GM19238 (cell line): ENCODE measurements at regions not wholly inside any gene's neighbourhood (a gene's known extent, or its start where the extent isn't known, plus 50 kb on each side); places are given as distances from the start of the nearest gene placed in this dataset.
"Not testable (repeated sequence)": the region's sequence is repeated elsewhere in the genome, so short reads cannot be mapped to it uniquely, and the experiment has no call there.

Source experiments
- DNase-seq: peaks from one replicate; pipeline ENCODE4 v3.0.0; 2011; ENCODE audit warnings: low spot score; ENCODE audit not compliant: insufficient read length

GRCh38 chr4:131419147-131419546, 1729.9 kb upstream of the PCDH10 start:
- no peak for DNase-seq

- DNase-seq = no peak
Measured at GRCh38 chr4:131426023-131426758, 1722.9 kb upstream of the PCDH10 start.

GRCh38 chr4:131427000-131427399, 1722.1 kb upstream of the PCDH10 start:
- no peak for DNase-seq

- DNase-seq = no peak
Measured at GRCh38 chr4:131430302-131430701, 1718.8 kb upstream of the PCDH10 start.

GRCh38 chr4:131441004-131441688, 1707.9 kb upstream of the PCDH10 start:
- DNase-seq = no peak

- no peak for DNase-seq
Measured at GRCh38 chr4:131447883-131448282, 1701.2 kb upstream of the PCDH10 start.

- no peak for DNase-seq
Measured at GRCh38 chr4:131450572-131451209, 1698.4 kb upstream of the PCDH10 start.

- no peak for DNase-seq
Measured at GRCh38 chr4:131459430-131460101, 1689.5 kb upstream of the PCDH10 start.

GRCh38 chr4:131470360-131470759, 1678.7 kb upstream of the PCDH10 start:
- no peak for DNase-seq

GRCh38 chr4:131488772-131489171, 1660.3 kb upstream of the PCDH10 start:
- no peak for DNase-seq

GRCh38 chr4:131496211-131496610, 1652.9 kb upstream of the PCDH10 start:
- not testable (repeated sequence) for DNase-seq

GRCh38 chr4:131499141-131499873, 1649.8 kb upstream of the PCDH10 start:
- DNase-seq = no peak

GRCh38 chr4:131509521-131509920, 1639.6 kb upstream of the PCDH10 start:
- DNase-seq = no peak

- DNase-seq = no peak
Measured at GRCh38 chr4:131526686-131527085, 1622.4 kb upstream of the PCDH10 start.

GRCh38 chr4:131531087-131531486, 1618.0 kb upstream of the PCDH10 start:
- no peak for DNase-seq

- DNase-seq = no peak
Measured at GRCh38 chr4:131534944-131535645, 1614.0 kb upstream of the PCDH10 start.

- DNase-seq = no peak
Measured at GRCh38 chr4:131540256-131540655, 1608.8 kb upstream of the PCDH10 start.

GRCh38 chr4:131547506-131547981, 1601.5 kb upstream of the PCDH10 start:
- DNase-seq = no peak

- no peak for DNase-seq
Measured at GRCh38 chr4:131551306-131551705, 1597.8 kb upstream of the PCDH10 start.

GRCh38 chr4:131566026-131566425, 1583.1 kb upstream of the PCDH10 start:
- DNase-seq = no peak
